ENCODE measurements at regions not wholly inside any gene's neighbourhood (a gene's known extent, or its start where the extent isn't known, plus 50 kb on each side); places are given as distances from the start of the nearest gene placed in this dataset.

DNA sequence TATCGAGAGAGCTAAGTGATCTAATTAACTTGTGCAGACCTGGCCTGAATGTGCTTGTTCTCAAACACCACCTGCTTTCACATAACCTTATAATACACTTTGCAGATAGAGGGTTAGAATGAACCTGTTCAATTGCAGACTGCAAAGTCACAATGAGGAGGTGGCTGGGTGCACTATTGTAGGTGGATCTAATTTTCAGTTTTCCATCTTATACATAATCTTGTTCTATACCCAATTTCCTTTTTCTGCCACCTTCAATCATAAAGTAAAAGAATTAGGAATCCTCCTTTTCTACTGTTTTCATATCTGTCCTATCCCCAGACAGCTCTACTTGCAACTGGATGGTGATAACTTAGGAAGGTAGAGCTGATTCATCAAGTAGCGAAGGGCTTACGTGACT is 68.8 kb upstream of the APC start:
- TF ChIP-seq, protein P1, sequence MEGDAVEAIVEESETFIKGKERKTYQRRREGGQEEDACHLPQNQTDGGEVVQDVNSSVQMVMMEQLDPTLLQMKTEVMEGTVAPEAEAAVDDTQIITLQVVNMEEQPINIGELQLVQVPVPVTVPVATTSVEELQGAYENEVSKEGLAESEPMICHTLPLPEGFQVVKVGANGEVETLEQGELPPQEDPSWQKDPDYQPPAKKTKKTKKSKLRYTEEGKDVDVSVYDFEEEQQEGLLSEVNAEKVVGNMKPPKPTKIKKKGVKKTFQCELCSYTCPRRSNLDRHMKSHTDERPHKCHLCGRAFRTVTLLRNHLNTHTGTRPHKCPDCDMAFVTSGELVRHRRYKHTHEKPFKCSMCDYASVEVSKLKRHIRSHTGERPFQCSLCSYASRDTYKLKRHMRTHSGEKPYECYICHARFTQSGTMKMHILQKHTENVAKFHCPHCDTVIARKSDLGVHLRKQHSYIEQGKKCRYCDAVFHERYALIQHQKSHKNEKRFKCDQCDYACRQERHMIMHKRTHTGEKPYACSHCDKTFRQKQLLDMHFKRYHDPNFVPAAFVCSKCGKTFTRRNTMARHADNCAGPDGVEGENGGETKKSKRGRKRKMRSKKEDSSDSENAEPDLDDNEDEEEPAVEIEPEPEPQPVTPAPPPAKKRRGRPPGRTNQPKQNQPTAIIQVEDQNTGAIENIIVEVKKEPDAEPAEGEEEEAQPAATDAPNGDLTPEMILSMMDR (IDR thresholded peaks at IDR 0.05): no peak
- TF ChIP-seq POLR2A (IDR thresholded peaks at IDR 0.05): no peak
